Endodermal cell (in vitro differentiated cells): ENCODE measurements at regions not wholly inside any gene's neighbourhood (a gene's known extent, or its start where the extent isn't known, plus 50 kb on each side); places are given as distances from the start of the nearest gene placed in this dataset.

Experiments used
- DNase-seq: peaks from one replicate; pipeline ENCODE4 v3.0.0-alpha.2; 2017
- H3K27ac ChIP-seq: 2 replicates; pipeline ENCODE4 v1.5.1; 2013; ENCODE audit warnings: mild to moderate bottlenecking, low read depth, low read length, moderate library complexity
- H3K27me3 ChIP-seq: 2 replicates; pipeline ENCODE4 v1.6.1; 2013; ENCODE audit warnings: mild to moderate bottlenecking, low read length, moderate library complexity; ENCODE audit not compliant: insufficient read depth, control insufficient read depth, poor library complexity, severe bottlenecking
- H3K36me3 ChIP-seq: 2 replicates; pipeline ENCODE4 v1.7.0; 2013; ENCODE audit warnings: mild to moderate bottlenecking, low read length, moderate library complexity; ENCODE audit not compliant: control insufficient read depth, insufficient read depth
- H3K4me1 ChIP-seq: one replicate; pipeline ENCODE4 v1.7.0; 2013; ENCODE audit warnings: low read length; ENCODE audit not compliant: control insufficient read depth, insufficient read depth
- H3K4me3 ChIP-seq: 2 replicates; pipeline ENCODE4 v1.5.1; 2013; ENCODE audit warnings: mild to moderate bottlenecking, low read length, moderate library complexity
- H3K9ac ChIP-seq: 2 replicates; pipeline ENCODE4 v1.6.1; 2013; ENCODE audit warnings: mild to moderate bottlenecking, low read length, moderate library complexity; ENCODE audit not compliant: poor library complexity, severe bottlenecking; ENCODE audit errors: extremely low read depth
- H3K9me3 ChIP-seq: 2 replicates; pipeline ENCODE4 v1.6.1; 2013; ENCODE audit warnings: mild to moderate bottlenecking, low read length, moderate library complexity; ENCODE audit not compliant: control insufficient read depth
- H3K27ac Mint-ChIP-seq: 2 replicates; pipeline ENCODE4 v1.8.0; 2020; ENCODE audit warnings: mixed read lengths
- H3K27me3 Mint-ChIP-seq: 2 replicates; pipeline ENCODE4 v1.8.0; 2021; ENCODE audit warnings: mild to moderate bottlenecking, mixed read lengths; ENCODE audit not compliant: insufficient read depth
- H3K36me3 Mint-ChIP-seq: 2 replicates; pipeline ENCODE4 v1.8.0; 2020; ENCODE audit warnings: low read depth, mixed read lengths
- H3K4me1 Mint-ChIP-seq: 2 replicates; pipeline ENCODE4 v1.8.0; 2020; ENCODE audit warnings: mixed read lengths
- H3K4me3 Mint-ChIP-seq: 2 replicates; pipeline ENCODE4 v1.8.0; 2020; ENCODE audit warnings: mild to moderate bottlenecking, moderate library complexity, mixed read lengths
- H3K9me3 Mint-ChIP-seq: 2 replicates; pipeline ENCODE4 v1.8.0; 2020; ENCODE audit warnings: mild to moderate bottlenecking, mixed read lengths
- CTCF ChIP-seq: fragments of 200-600 bp; sonication (generic); conservative IDR thresholded peaks from 2 replicates; pipeline ENCODE4 v1.5.0; 2021; ENCODE audit warnings: antibody characterized with exemption, mild to moderate bottlenecking
- WGBS, 2 experiments: methylation state at CpG; one replicate each; pipeline versions ENCODE4 v1.1.5 to v1.1.7; 2013; ENCODE audit warnings: missing lambda C conversion rate in 2 of 2, mixed read lengths in 1 of 2; ENCODE audit not compliant: insufficient coverage in 1 of 2, insufficient read length in 1 of 2; 5-methylcytosine and 5-hydroxymethylcytosine counted together

- no peak overlapping the region for H3K9ac ChIP-seq
- Mint-ChIP-seq H3K4me3 (no peak overlapping the region), H3K27ac (no peak overlapping the region), H3K36me3 (no peaks in the 10 kb centered on the region), H3K4me1 (no peaks in the 10 kb centered on the region), H3K27me3 (no peaks in the 10 kb centered on the region), H3K9me3 (no peaks in the 10 kb centered on the region)
- no peak for DNase-seq
- WGBS, 2 experiments = 83 to 88% methylated on average over 1 to 6 of the region's 6 CpGs
- no peak overlapping the region for H3K4me3 ChIP-seq
- H3K27ac ChIP-seq = no peak overlapping the region
- H3K36me3 ChIP-seq = no peaks in the 10 kb centered on the region
- TF ChIP-seq CTCF = no peak
- H3K27me3 ChIP-seq = no peaks in the 10 kb centered on the region
- no peaks in the 10 kb centered on the region for H3K4me1 ChIP-seq
- H3K9me3 ChIP-seq = no peaks in the 10 kb centered on the region
Observed at GRCh38 chr11:106520146-106520912, 442.9 kb downstream of the AASDHPPT start.

- H3K36me3 Mint-ChIP-seq = no peaks in the 10 kb centered on the region
Observed at GRCh38 chr11:106520920-106521319, 443.5 kb downstream of the AASDHPPT start.

GRCh38 chr11:106523171-106523570 is 445.7 kb downstream of the AASDHPPT start:
- no peak overlapping the region for H3K4me3 Mint-ChIP-seq
- Histone ChIP-seq H3K4me1 (no peaks in the 10 kb centered on the region), H3K9me3 (no peaks in the 10 kb centered on the region), H3K36me3 (no peaks in the 10 kb centered on the region), H3K4me3 (no peak overlapping the region), H3K27me3 (no peaks in the 10 kb centered on the region), H3K9ac (no peak overlapping the region), H3K27ac (no peak overlapping the region)
- no peak for TF ChIP-seq CTCF
- H3K27me3 Mint-ChIP-seq = no peaks in the 10 kb centered on the region
- no peak for DNase-seq
- no peaks in the 10 kb centered on the region for H3K4me1 Mint-ChIP-seq
- 89 to 100% methylated on average over 1 to 2 of the region's 2 CpGs for WGBS, 2 experiments
- H3K9me3 Mint-ChIP-seq = no peaks in the 10 kb centered on the region
- no peak overlapping the region for H3K27ac Mint-ChIP-seq
- H3K36me3 Mint-ChIP-seq = no peaks in the 10 kb centered on the region

More at GRCh38 chr11:106520920-106521319, 443.5 kb downstream of the AASDHPPT start:
- no peak overlapping the region for H3K4me3 Mint-ChIP-seq
- H3K9me3 ChIP-seq = no peaks in the 10 kb centered on the region
- H3K27ac Mint-ChIP-seq = no peak overlapping the region
- H3K27me3 ChIP-seq = no peaks in the 10 kb centered on the region
- no peak overlapping the region for H3K27ac ChIP-seq
- no peak for TF ChIP-seq CTCF
- no peak overlapping the region for H3K4me3 ChIP-seq
- no peaks in the 10 kb centered on the region for H3K4me1 ChIP-seq
- no peaks in the 10 kb centered on the region for H3K9me3 Mint-ChIP-seq
- DNase-seq = no peak
- no peak overlapping the region for H3K9ac ChIP-seq
- H3K27me3 Mint-ChIP-seq = no peaks in the 10 kb centered on the region
- no peaks in the 10 kb centered on the region for H3K36me3 ChIP-seq
- H3K4me1 Mint-ChIP-seq = no peaks in the 10 kb centered on the region
- WGBS, 2 experiments = 100% methylated on average over 1 of the region's 1 CpG; no CpG with 5 or more reads in 1 of the 2 experiments
